Bronchial epithelial cell (primary cell): ENCODE measurements at regions not wholly inside any gene's neighbourhood (a gene's known extent, or its start where the extent isn't known, plus 50 kb on each side); places are given as distances from the start of the nearest gene placed in this dataset.
A peak's percentile ranks its signal among the peaks of the same experiment; 100 is the strongest.

Experiments
- DNase-seq: peaks from one replicate; pipeline ENCODE4 v3.0.0-alpha.2; 2010; ENCODE audit warnings: low read depth
- FAIRE-seq: peaks from 2 replicates; lab custom pipeline; 2011; peaks lifted over from hg19 to GRCh38; lab: Jason Lieb, UNC
- H3K27me3 ChIP-seq: 2 replicates; pipeline ENCODE4 v1.5.1; 2011; ENCODE audit warnings: low read length; ENCODE audit not compliant: control insufficient read depth, insufficient read depth
- H3K36me3 ChIP-seq: 2 replicates; pipeline ENCODE4 v1.5.1; 2011; ENCODE audit warnings: low read length; ENCODE audit not compliant: control insufficient read depth, insufficient read depth
- H3K4me3 ChIP-seq: 2 replicates; pipeline ENCODE4 v1.5.1; 2011; ENCODE audit warnings: mild to moderate bottlenecking, low read depth, low read length, control low read depth
- CTCF ChIP-seq: IDR thresholded peaks from 2 replicates; pipeline ENCODE4 v1.5.1; 2011; ENCODE audit warnings: mild to moderate bottlenecking, moderate library complexity, low read length, control low read depth, inconsistent platforms; ENCODE audit not compliant: insufficient read depth, severe bottlenecking

DNA sequence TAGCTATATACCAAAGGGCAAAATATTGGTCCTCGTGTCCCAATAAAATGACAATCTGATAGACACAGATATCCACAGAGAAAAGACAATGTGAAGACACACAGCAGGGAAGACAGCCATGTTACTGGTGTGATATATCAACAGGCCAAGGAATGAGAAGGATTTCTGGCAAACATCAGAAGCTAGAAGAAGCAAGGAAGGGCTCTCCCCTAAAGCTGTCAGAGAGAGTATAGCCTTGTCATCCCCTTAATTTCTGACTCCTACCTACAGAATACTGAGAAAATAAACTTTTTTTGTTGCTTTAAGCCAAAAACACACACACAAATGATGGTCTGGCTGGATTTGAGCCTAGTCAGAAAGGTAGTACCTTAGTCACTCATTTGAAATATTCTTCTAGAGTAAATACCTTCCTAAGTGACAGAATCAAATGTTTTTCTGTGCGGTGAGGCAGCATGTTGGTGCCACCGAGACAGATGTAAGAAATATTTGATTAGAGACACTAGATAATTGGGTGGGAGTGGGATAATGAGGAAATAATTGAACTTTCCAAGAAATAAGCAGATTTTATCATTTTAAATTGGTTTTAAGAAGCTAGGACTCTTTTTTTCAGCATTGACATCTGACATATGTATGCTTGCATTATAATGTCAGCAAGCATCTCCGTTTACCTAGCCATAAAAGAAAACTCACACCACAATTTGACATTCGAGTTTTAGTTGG lies 123.4 kb upstream of the TFAP2D start:
- Histone ChIP-seq H3K27me3 (no peaks in the 10 kb centered on the region), H3K36me3 (no peaks in the 10 kb centered on the region), H3K4me3 (no peak overlapping the region)
- TF ChIP-seq CTCF, result no peak
- FAIRE-seq (no peak), DNase-seq (no peak)

DNA sequence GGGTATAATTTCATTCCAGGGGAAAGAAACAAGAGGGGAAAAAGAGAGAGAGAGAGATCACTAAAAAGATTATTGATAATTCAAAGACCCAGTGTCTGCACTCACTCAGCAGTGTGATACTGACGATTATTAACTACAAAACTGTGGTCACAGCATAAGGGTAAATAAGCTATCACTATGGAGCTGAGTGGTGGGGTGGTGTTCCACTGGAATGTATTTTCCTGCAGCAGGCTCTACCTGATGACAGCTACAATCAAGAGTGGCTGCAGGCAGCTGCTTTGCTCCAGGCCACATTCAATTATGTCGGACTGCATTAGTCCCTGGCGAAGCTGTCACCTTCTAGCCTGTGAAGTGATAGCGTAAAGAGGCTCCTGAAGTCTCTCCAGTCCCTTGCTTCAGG lies 122.2 kb upstream of the TFAP2D start:
- Histone ChIP-seq H3K4me3 (no peak overlapping the region), H3K27me3 (no peaks in the 10 kb centered on the region), H3K36me3 (no peaks in the 10 kb centered on the region)
- TF ChIP-seq CTCF, result no peak
- FAIRE-seq, result no peak
- DNase-seq, result no peak

GRCh38 chr6:50600280-50600679 lies 113.0 kb upstream of the TFAP2D start:
- no peak for TF ChIP-seq CTCF
- H3K4me3 ChIP-seq, result no peak overlapping the region
- H3K36me3 ChIP-seq, result no peaks in the 10 kb centered on the region
- FAIRE-seq (no peak), DNase-seq (no peak)
- no peaks in the 10 kb centered on the region for H3K27me3 ChIP-seq

GRCh38 chr6:50602292-50602691 lies 111.0 kb upstream of the TFAP2D start:
- Histone ChIP-seq H3K4me3 (no peak overlapping the region), H3K36me3 (no peaks in the 10 kb centered on the region), H3K27me3 (no peaks in the 10 kb centered on the region)
- TF ChIP-seq CTCF, result peak; percentile 48
- FAIRE-seq (no peak), DNase-seq (peak; percentile 42)

DNA sequence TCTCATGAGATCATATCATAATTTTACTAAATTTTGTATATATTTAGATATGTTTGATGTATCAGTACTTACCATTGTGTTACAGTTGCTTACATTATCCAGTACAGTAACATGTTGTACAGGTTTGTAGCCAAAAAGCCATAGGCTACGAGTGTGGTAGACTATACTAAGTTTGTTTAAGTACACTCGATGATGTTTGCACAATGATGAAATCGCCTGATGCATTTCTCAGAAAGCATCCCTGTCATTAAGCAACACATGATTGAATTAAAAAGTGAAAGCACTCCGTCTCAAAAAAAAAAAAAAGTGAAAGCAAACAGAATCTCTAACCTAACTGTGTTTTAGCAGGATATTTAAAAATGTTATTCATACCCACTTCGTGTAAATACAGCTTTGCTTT lies 104.9 kb upstream of the TFAP2D start:
- Histone ChIP-seq H3K4me3 (no peak overlapping the region), H3K27me3 (no peaks in the 10 kb centered on the region), H3K36me3 (no peaks in the 10 kb centered on the region)
- DNase-seq (peak; percentile 47), FAIRE-seq (no peak)
- no peak for TF ChIP-seq CTCF

DNA sequence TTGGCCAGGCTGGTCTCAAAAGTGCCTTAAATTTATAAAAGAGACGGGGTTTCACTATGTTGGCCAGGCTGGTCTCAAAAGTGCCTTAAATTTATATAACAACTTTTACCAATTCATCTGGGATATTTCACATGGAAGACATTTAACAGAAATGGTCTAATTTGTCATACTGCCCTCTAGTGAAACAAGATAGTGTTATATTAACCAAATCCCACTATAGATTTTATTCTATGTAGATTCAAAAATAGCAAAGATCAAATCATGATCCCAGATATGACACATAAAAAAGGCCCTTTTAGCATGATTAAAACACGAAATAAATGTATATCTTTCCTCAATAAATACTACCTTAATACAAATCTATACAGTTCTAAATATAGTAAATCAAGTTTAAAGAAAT lies 102.8 kb upstream of the TFAP2D start:
- Histone ChIP-seq H3K4me3 (no peak overlapping the region), H3K36me3 (no peaks in the 10 kb centered on the region), H3K27me3 (no peaks in the 10 kb centered on the region)
- DNase-seq (peak; percentile 29), FAIRE-seq (no peak)
- peak; percentile 6 for TF ChIP-seq CTCF
